ENCODE measurements at regions not wholly inside any gene's neighbourhood (a gene's known extent, or its start where the extent isn't known, plus 50 kb on each side); places are given as distances from the start of the nearest gene placed in this dataset.
"Not testable (repeated sequence)": the region's sequence is repeated elsewhere in the genome, so short reads cannot be mapped to it uniquely, and the experiment has no call there.

- Mint-ChIP-seq H3K36me3 (no peaks in the 10 kb centered on the region), H3K27ac (no peak overlapping the region), H3K27me3 (ENCODE audit: low read depth) (no peaks in the 10 kb centered on the region), H3K9me3 (peaks cover 21% of the 10 kb centered on the region), H3K4me1 (peaks cover 9% of the 10 kb centered on the region), H3K4me3 (no peak overlapping the region)
- no peak for TF ChIP-seq CTCF (IDR thresholded peaks at IDR 0.05; ENCODE audit: unreplicated experiment)
- DNase-seq (ENCODE audit: low spot score in 2 of 2, unreplicated experiment in 2 of 2) = no peak
These were observed 343.7 kb upstream of the SOX9 start for GRCh38 chr17:71777048-71777640.

- no peaks in the 10 kb centered on the region for H3K36me3 Mint-ChIP-seq
- H3K27me3 Mint-ChIP-seq (ENCODE audit: low read depth) = no peaks in the 10 kb centered on the region
- no peak overlapping the region for H3K27ac Mint-ChIP-seq
- no peak for DNase-seq (ENCODE audit: low spot score in 2 of 2, unreplicated experiment in 2 of 2)
- TF ChIP-seq CTCF (IDR thresholded peaks at IDR 0.05; ENCODE audit: unreplicated experiment) = no peak
- H3K4me1 Mint-ChIP-seq = peaks cover 9% of the 10 kb centered on the region
- no peak overlapping the region for H3K4me3 Mint-ChIP-seq
- peaks cover 12% of the 10 kb centered on the region for H3K9me3 Mint-ChIP-seq
These were observed 341.3 kb upstream of the SOX9 start for GRCh38 chr17:71779482-71779881.

- no peak for DNase-seq (ENCODE audit: low spot score in 2 of 2, unreplicated experiment in 2 of 2)
- Mint-ChIP-seq H3K4me1 (peaks cover 9% of the 10 kb centered on the region), H3K36me3 (peaks cover 3% of the 10 kb centered on the region), H3K9me3 (peaks cover 20% of the 10 kb centered on the region), H3K27me3 (ENCODE audit: low read depth) (no peaks in the 10 kb centered on the region), H3K27ac (no peak overlapping the region), H3K4me3 (no peak overlapping the region)
- TF ChIP-seq CTCF (IDR thresholded peaks at IDR 0.05; ENCODE audit: unreplicated experiment) = no peak
These were observed 340.2 kb upstream of the SOX9 start for GRCh38 chr17:71780596-71780995.

- H3K36me3 Mint-ChIP-seq; H3K4me3 Mint-ChIP-seq; H3K27ac Mint-ChIP-seq; DNase-seq (ENCODE audit: low spot score in 2 of 2, unreplicated experiment in 2 of 2); H3K4me1 Mint-ChIP-seq; H3K27me3 Mint-ChIP-seq (ENCODE audit: low read depth): not testable (repeated sequence)
- H3K9me3 Mint-ChIP-seq = peaks cover 21% of the 10 kb centered on the region
These were observed 338.8 kb upstream of the SOX9 start for GRCh38 chr17:71782021-71782420.

GRCh38 chr17:71790791-71791190, 330.0 kb upstream of the SOX9 start:
- Mint-ChIP-seq H3K4me1 (no peaks in the 10 kb centered on the region), H3K36me3 (no peaks in the 10 kb centered on the region), H3K27ac (no peak overlapping the region), H3K4me3 (no peak overlapping the region), H3K27me3 (ENCODE audit: low read depth) (no peaks in the 10 kb centered on the region), H3K9me3 (no peaks in the 10 kb centered on the region)
- TF ChIP-seq CTCF (IDR thresholded peaks at IDR 0.05; ENCODE audit: unreplicated experiment) = no peak
- no peak for DNase-seq (ENCODE audit: low spot score in 2 of 2, unreplicated experiment in 2 of 2)

GRCh38 chr17:71791311-71791710, 329.5 kb upstream of the SOX9 start:
- Mint-ChIP-seq H3K4me3 (no peak overlapping the region), H3K27me3 (ENCODE audit: low read depth) (no peaks in the 10 kb centered on the region), H3K9me3 (no peaks in the 10 kb centered on the region), H3K36me3 (no peaks in the 10 kb centered on the region), H3K27ac (no peak overlapping the region), H3K4me1 (no peaks in the 10 kb centered on the region)
- no peak for DNase-seq (ENCODE audit: low spot score in 2 of 2, unreplicated experiment in 2 of 2)
- TF ChIP-seq CTCF (IDR thresholded peaks at IDR 0.05; ENCODE audit: unreplicated experiment) = no peak
